SJCRH30 (cell line): ENCODE measurements at regions not wholly inside any gene's neighbourhood (a gene's known extent, or its start where the extent isn't known, plus 50 kb on each side); places are given as distances from the start of the nearest gene placed in this dataset.
"Not testable (repeated sequence)": the region's sequence is repeated elsewhere in the genome, so short reads cannot be mapped to it uniquely, and the experiment has no call there.

ENCODE experiments used
- DNase-seq, 2 experiments: peaks; one replicate each; pipeline ENCODE4 v3.0.0-alpha.2; 2015 to 2020
- H3K27ac ChIP-seq: fragments of 250-450 bp; sonication (Bioruptor Pico); 2 replicates; pipeline ENCODE4 v1.5.1; 2020; ENCODE audit warnings: mild to moderate bottlenecking, moderate library complexity
- H3K27me3 ChIP-seq: fragments of 250-450 bp; sonication (Bioruptor Pico); 2 replicates; pipeline ENCODE4 v1.5.1; 2020; ENCODE audit warnings: mild to moderate bottlenecking, moderate library complexity
- H3K36me3 ChIP-seq: fragments of 250-450 bp; sonication (Bioruptor Pico); 2 replicates; pipeline ENCODE4 v1.5.1; 2020; ENCODE audit warnings: mild to moderate bottlenecking, moderate library complexity
- H3K4me1 ChIP-seq: fragments of 250-450 bp; sonication (Bioruptor Pico); 2 replicates; pipeline ENCODE4 v1.5.1; 2020; ENCODE audit warnings: mild to moderate bottlenecking, moderate library complexity
- H3K4me3 ChIP-seq: fragments of 250-450 bp; sonication (Bioruptor Pico); 2 replicates; pipeline ENCODE4 v1.5.1; 2020; ENCODE audit warnings: mild to moderate bottlenecking, moderate library complexity
- H3K9me3 ChIP-seq: fragments of 250-450 bp; sonication (Bioruptor Pico); replicated peaks from 2 replicates; pipeline ENCODE4 v1.5.1; 2020; ENCODE audit warnings: mild to moderate bottlenecking, moderate library complexity

- no peaks in the 10 kb centered on the region for H3K36me3 ChIP-seq
- peak overlapping the region; percentile 50 for H3K27ac ChIP-seq
- no peaks in the 10 kb centered on the region for H3K27me3 ChIP-seq
- peak in 1 of 2 experiments; percentile 77 for DNase-seq
- peaks cover 41% of the 10 kb centered on the region for H3K4me1 ChIP-seq
- no peak overlapping the region for H3K4me3 ChIP-seq
- no peaks in the 10 kb centered on the region for H3K9me3 ChIP-seq
Observed at GRCh38 chr7:17041324-17041723, 159.5 kb upstream of the AGR3 start.

GRCh38 chr7:17042211-17042610 is 160.4 kb upstream of the AGR3 start:
- peaks cover 41% of the 10 kb centered on the region for H3K4me1 ChIP-seq
- H3K4me3 ChIP-seq, result no peak overlapping the region
- H3K27me3 ChIP-seq, result no peaks in the 10 kb centered on the region
- no peaks in the 10 kb centered on the region for H3K36me3 ChIP-seq
- DNase-seq, result no peak
- no peaks in the 10 kb centered on the region for H3K9me3 ChIP-seq
- peak overlapping the region; percentile 50; the same call in 1 of the 2 replicates for H3K27ac ChIP-seq

GRCh38 chr7:17043012-17043877 is 161.5 kb upstream of the AGR3 start:
- no peak for DNase-seq
- Histone ChIP-seq H3K4me3 (no peak overlapping the region), H3K27ac (no peak overlapping the region), H3K36me3 (no peaks in the 10 kb centered on the region), H3K27me3 (no peaks in the 10 kb centered on the region), H3K9me3 (no peaks in the 10 kb centered on the region), H3K4me1 (peaks cover 41% of the 10 kb centered on the region)

GRCh38 chr7:17044396-17044795 is 162.6 kb upstream of the AGR3 start:
- DNase-seq, result peak in 1 of 2 experiments; percentile 38
- Histone ChIP-seq H3K4me1 (peaks cover 38% of the 10 kb centered on the region), H3K9me3 (no peaks in the 10 kb centered on the region), H3K27me3 (no peaks in the 10 kb centered on the region), H3K36me3 (no peaks in the 10 kb centered on the region), H3K4me3 (no peak overlapping the region), H3K27ac (no peak overlapping the region)

- H3K4me3 ChIP-seq, result no peak overlapping the region
- peaks cover 38% of the 10 kb centered on the region for H3K4me1 ChIP-seq
- H3K36me3 ChIP-seq, result no peaks in the 10 kb centered on the region
- H3K27me3 ChIP-seq, result no peaks in the 10 kb centered on the region
- H3K27ac ChIP-seq, result no peak overlapping the region
- no peaks in the 10 kb centered on the region for H3K9me3 ChIP-seq
- no peak for DNase-seq
Observed at GRCh38 chr7:17044861-17045260, 163.1 kb upstream of the AGR3 start.

GRCh38 chr7:17046259-17046658 is 164.5 kb upstream of the AGR3 start:
- Histone ChIP-seq H3K36me3 (no peaks in the 10 kb centered on the region), H3K4me1 (peaks cover 28% of the 10 kb centered on the region), H3K27me3 (no peaks in the 10 kb centered on the region), H3K9me3 (no peaks in the 10 kb centered on the region), H3K27ac (no peak overlapping the region), H3K4me3 (no peak overlapping the region)
- no peak for DNase-seq

- DNase-seq, result no peak
- H3K9me3 ChIP-seq, result no peaks in the 10 kb centered on the region
- no peak overlapping the region for H3K27ac ChIP-seq
- no peaks in the 10 kb centered on the region for H3K36me3 ChIP-seq
- no peak overlapping the region for H3K4me3 ChIP-seq
- H3K27me3 ChIP-seq, result no peaks in the 10 kb centered on the region
- peaks cover 24% of the 10 kb centered on the region for H3K4me1 ChIP-seq
Observed at GRCh38 chr7:17046666-17047065, 164.9 kb upstream of the AGR3 start.

GRCh38 chr7:17053164-17053563 is 171.4 kb upstream of the AGR3 start:
- not testable (repeated sequence) for H3K9me3 ChIP-seq, DNase-seq, H3K27me3 ChIP-seq, H3K4me3 ChIP-seq, H3K27ac ChIP-seq, H3K4me1 ChIP-seq, H3K36me3 ChIP-seq

- Histone ChIP-seq H3K4me3 (no peak overlapping the region), H3K4me1 (no peaks in the 10 kb centered on the region), H3K9me3 (no peaks in the 10 kb centered on the region), H3K36me3 (no peaks in the 10 kb centered on the region), H3K27ac (no peak overlapping the region), H3K27me3 (no peaks in the 10 kb centered on the region)
- no peak for DNase-seq
Observed at GRCh38 chr7:17054206-17054605, 172.4 kb upstream of the AGR3 start.

GRCh38 chr7:17054836-17055235 is 173.1 kb upstream of the AGR3 start:
- Histone ChIP-seq H3K27me3 (no peaks in the 10 kb centered on the region), H3K36me3 (no peaks in the 10 kb centered on the region), H3K27ac (no peak overlapping the region), H3K9me3 (no peaks in the 10 kb centered on the region), H3K4me1 (no peaks in the 10 kb centered on the region), H3K4me3 (no peak overlapping the region)
- DNase-seq, result no peak

GRCh38 chr7:17055596-17055995 is 173.8 kb upstream of the AGR3 start:
- no peak overlapping the region for H3K4me3 ChIP-seq
- H3K27me3 ChIP-seq, result no peaks in the 10 kb centered on the region
- no peak for DNase-seq

GRCh38 chr7:17056491-17057142 is 174.8 kb upstream of the AGR3 start:
- Histone ChIP-seq H3K27ac (no peak overlapping the region), H3K4me3 (no peak overlapping the region), H3K36me3 (no peaks in the 10 kb centered on the region), H3K4me1 (no peaks in the 10 kb centered on the region), H3K27me3 (no peaks in the 10 kb centered on the region), H3K9me3 (no peaks in the 10 kb centered on the region)
- no peak for DNase-seq

More at GRCh38 chr7:17055596-17055995, 173.8 kb upstream of the AGR3 start:
- Histone ChIP-seq H3K36me3 (no peaks in the 10 kb centered on the region), H3K9me3 (no peaks in the 10 kb centered on the region), H3K4me1 (no peaks in the 10 kb centered on the region), H3K27ac (no peak overlapping the region)

GRCh38 chr7:17057143-17057509 is 175.3 kb upstream of the AGR3 start:
- no peaks in the 10 kb centered on the region for H3K9me3 ChIP-seq

GRCh38 chr7:17058568-17058967 is 176.8 kb upstream of the AGR3 start:
- H3K4me1 ChIP-seq, result no peaks in the 10 kb centered on the region
- H3K36me3 ChIP-seq, result no peaks in the 10 kb centered on the region
- no peak overlapping the region for H3K27ac ChIP-seq
- H3K27me3 ChIP-seq, result no peaks in the 10 kb centered on the region
- no peak for DNase-seq
- no peak overlapping the region for H3K4me3 ChIP-seq
- H3K9me3 ChIP-seq, result no peaks in the 10 kb centered on the region

More at GRCh38 chr7:17057143-17057509, 175.3 kb upstream of the AGR3 start:
- H3K27me3 ChIP-seq, result no peaks in the 10 kb centered on the region
- H3K27ac ChIP-seq, result no peak overlapping the region
- no peak for DNase-seq
- no peaks in the 10 kb centered on the region for H3K4me1 ChIP-seq
- no peaks in the 10 kb centered on the region for H3K36me3 ChIP-seq
- H3K4me3 ChIP-seq, result no peak overlapping the region

- Histone ChIP-seq H3K4me3 (no peak overlapping the region), H3K4me1 (no peaks in the 10 kb centered on the region), H3K27me3 (no peaks in the 10 kb centered on the region), H3K27ac (no peak overlapping the region), H3K36me3 (no peaks in the 10 kb centered on the region), H3K9me3 (no peaks in the 10 kb centered on the region)
- no peak for DNase-seq
Observed at GRCh38 chr7:17060051-17060450, 178.3 kb upstream of the AGR3 start.
